GM10248 (cell line): ENCODE measurements at regions not wholly inside any gene's neighbourhood (a gene's known extent, or its start where the extent isn't known, plus 50 kb on each side); places are given as distances from the start of the nearest gene placed in this dataset.

Experiments used
- CTCF ChIA-PET: fragments of 300-600 bp; sonication (Branson Sonifier 250); formaldehyde crosslinking; extraction: SDS; loops from one replicate; lab custom pipeline; 2021; ENCODE audit warnings: antibody characterized with exemption; lab: Yijun Ruan, JAX
- POLR2A ChIA-PET: fragments of 350-650 bp; sonication (Branson Sonifier 250); formaldehyde crosslinking; extraction: SDS; loops from one replicate; lab custom pipeline; 2020; ENCODE audit warnings: antibody characterized with exemption; lab: Yijun Ruan, JAX
- DNase-seq: peaks from one replicate; pipeline ENCODE4 v3.0.0; 2012; ENCODE audit errors: extremely low spot score
- TF ChIP-seq, protein P1 (sequence below): IDR thresholded peaks from 2 replicates; pipeline ENCODE4 v1.5.1; 2012; ENCODE audit warnings: mild to moderate bottlenecking, low read depth; ENCODE audit errors: extremely low read depth, missing control alignments, control extremely low read depth

DNA sequence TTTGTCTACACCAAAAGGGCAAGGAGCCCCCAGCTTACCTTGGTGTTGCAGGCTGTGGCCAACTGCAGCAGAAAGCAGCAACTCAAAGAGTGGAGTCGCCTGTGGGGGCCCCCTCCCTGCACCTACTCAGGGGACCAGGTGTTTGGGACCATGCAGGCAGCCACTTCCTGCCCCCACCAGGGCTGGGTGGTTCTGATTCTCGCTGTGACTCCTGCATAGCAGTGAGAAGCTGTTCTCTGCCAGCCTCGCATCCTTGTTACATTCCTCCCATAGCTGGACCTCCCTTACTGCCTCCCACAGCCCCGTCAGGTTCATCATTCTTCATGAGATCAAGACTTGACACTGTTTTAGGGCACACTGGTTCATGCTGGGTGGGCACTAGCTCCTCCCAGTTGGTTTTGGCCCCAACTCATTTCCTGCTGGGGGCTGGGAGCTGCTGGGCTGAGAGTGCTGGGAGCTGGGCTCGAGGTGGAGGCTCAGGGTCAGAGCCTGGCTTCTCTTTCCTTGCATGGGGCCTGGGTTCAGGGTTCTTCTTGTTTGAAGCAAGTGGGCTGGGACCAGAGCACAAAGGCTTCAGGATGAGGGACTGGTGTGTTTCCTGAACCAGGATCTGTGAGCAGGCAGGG, 146.9 kb upstream of the C1orf174 start:
- TF ChIP-seq, protein P1, sequence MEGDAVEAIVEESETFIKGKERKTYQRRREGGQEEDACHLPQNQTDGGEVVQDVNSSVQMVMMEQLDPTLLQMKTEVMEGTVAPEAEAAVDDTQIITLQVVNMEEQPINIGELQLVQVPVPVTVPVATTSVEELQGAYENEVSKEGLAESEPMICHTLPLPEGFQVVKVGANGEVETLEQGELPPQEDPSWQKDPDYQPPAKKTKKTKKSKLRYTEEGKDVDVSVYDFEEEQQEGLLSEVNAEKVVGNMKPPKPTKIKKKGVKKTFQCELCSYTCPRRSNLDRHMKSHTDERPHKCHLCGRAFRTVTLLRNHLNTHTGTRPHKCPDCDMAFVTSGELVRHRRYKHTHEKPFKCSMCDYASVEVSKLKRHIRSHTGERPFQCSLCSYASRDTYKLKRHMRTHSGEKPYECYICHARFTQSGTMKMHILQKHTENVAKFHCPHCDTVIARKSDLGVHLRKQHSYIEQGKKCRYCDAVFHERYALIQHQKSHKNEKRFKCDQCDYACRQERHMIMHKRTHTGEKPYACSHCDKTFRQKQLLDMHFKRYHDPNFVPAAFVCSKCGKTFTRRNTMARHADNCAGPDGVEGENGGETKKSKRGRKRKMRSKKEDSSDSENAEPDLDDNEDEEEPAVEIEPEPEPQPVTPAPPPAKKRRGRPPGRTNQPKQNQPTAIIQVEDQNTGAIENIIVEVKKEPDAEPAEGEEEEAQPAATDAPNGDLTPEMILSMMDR = no peak
- ChIA-PET POLR2A (no interaction called here), CTCF (interaction anchor here (0.8 to 1.6 kb wide), 2 partner anchors 11 kb away, joined by 3 read pairs; no protein-coding TSS in a partner anchor)
- no peak for DNase-seq

DNA sequence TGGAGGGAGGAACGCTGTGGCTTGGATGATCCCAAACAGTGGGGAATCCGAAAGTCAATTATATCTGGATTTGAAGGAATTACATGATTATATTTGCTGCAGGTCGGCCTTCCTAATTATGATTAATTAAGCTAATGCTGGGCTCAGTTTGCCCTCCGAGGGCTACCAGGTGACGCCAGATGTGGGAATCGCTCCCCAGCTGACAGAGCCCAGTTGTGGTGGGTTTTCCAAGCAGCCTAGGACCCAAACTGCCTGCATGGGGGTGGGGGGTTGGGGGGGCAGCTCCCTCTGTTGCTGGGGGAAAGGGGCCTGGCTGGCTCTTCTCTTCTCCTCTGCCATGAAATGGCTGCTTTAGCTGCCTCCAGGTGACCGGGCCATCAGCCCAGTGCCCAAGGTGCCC, 147.6 kb upstream of the C1orf174 start:
- ChIA-PET CTCF (interaction anchor here (0.9 to 1.6 kb wide), 2 partner anchors 11 to 13 kb away, joined by 3 read pairs; no protein-coding TSS in a partner anchor), POLR2A (no interaction called here)
- no peak for DNase-seq
- TF ChIP-seq, protein P1 = no peak

DNA sequence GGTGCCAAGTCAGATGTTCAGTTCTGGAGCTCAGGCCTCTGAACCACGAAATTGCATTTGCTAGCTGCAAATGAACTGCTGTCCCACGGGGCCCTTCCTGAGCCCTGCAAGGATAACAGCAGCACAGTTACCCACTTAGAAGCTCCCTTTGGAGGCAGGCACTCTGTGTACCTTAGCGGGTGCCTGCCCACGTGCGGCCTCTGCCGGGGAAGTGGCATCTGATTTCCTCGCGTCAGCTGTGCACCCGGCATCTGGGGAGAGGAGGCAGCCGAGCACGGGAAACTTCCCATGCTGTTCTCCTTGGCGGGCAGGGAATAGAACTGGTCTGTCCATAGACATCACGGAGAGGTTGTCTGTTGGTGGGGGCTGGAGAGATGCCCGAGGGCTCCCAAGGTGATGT, 148.0 kb upstream of the C1orf174 start:
- DNase-seq = no peak
- ChIA-PET POLR2A (no interaction called here), CTCF (interaction anchor here (0.9 to 1.6 kb wide), 2 partner anchors 12 to 13 kb away, joined by 3 read pairs; no protein-coding TSS in a partner anchor)
- TF ChIP-seq, protein P1 = no peak

DNA sequence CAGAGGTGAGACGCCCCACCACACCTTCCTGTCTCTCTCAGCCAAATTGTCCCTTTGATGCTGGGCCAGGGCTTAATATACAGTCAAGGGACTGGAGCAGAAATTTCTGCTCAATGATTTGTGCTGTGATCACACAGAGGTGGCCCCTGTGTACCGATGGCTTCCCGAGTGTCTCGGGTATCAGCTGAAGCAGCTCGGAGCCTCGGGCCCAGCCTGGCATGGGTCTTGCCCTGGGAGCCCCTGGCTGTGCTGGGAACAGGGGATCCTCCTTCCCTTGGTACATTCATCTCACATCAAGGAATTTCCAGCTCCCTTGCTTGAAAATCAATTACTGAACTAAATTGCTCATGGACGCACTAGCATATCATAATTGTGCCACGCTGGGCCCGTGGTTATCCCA, 148.8 kb upstream of the C1orf174 start:
- ChIA-PET POLR2A (no interaction called here), CTCF (interaction anchor here (1.6 kb wide), 1 partner anchor 13 kb away, joined by 3 read pairs; no protein-coding TSS in a partner anchor)
- no peak for DNase-seq
- TF ChIP-seq, protein P1 = no peak

DNA sequence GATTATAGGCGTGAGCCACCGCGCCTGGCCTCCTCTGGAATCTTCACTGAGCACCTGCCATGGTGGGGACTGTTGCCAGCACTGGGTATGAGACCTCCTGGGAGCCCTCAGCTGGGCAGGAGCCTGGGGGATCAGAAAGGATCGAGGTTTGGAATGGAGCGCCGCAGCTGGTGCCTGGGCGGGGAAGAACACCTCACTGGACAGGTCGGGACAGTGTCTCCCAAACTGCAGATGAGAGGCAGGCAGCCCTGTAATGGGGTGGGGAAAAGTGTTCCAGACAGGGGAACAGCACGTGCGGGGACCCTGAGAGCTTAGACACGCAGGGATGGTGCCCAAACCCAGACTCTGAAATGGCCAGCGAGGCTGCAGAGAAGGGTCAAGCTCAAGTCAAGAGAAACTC, 150.9 kb upstream of the C1orf174 start:
- TF ChIP-seq, protein P1 = no peak
- DNase-seq = no peak
- ChIA-PET POLR2A (interaction anchor here (0.6 kb wide), 1 partner anchor 392 kb away, joined by 3 read pairs; no protein-coding TSS in a partner anchor), CTCF (no interaction called here)

DNA sequence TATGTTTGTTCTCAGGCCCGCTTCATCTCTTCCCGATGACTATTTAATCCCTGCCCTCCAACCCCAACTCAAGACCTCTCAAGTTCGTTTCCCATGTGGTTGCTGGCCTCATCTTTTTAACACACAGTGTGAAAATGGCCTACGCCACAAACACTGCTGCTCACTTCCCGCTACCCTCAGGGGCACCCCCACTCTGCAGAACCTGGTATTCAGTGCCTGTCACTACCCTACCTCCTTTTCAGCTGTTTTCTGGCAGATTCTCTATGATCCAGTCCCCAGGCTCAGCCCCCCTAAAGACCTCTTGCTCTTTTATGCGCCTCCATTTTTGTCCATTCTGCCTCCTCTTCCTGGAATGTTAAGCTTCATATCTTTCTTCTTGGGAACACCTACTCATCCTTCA, 152.6 kb upstream of the C1orf174 start:
- ChIA-PET CTCF (no interaction called here), POLR2A (no interaction called here)
- TF ChIP-seq, protein P1 = no peak
- no peak for DNase-seq
